ENCODE measurements at regions not wholly inside any gene's neighbourhood (a gene's known extent, or its start where the extent isn't known, plus 50 kb on each side); places are given as distances from the start of the nearest gene placed in this dataset.

GRCh38 chr11:20221566-20221965, 61.3 kb upstream of the DBX1 start:
- no TSS peak for BruUV-seq (replicated peaks)

GRCh38 chr11:20213790-20214189, 53.5 kb upstream of the DBX1 start:
- DNase-seq (no peak), ATAC-seq (no peak)
- no TSS peak for BruUV-seq (replicated peaks)
- H3K4me1 ChIP-seq (ENCODE audit: insufficient read depth, low read length), result no peaks in the 10 kb centered on the region
- ChIA-PET CTCF (no interaction called here), POLR2A (ENCODE audit: unreplicated experiment) (no interaction called here)
- H3K4me3 ChIP-seq (ENCODE audit: low read length), result no peak overlapping the region
- no peak overlapping the region for H3K9ac ChIP-seq (ENCODE audit: low read length)
- H3K36me3 ChIP-seq (ENCODE audit: low read depth, low read length), result no peaks in the 10 kb centered on the region
- TF ChIP-seq EZH2phosphoT487 (IDR thresholded peaks at IDR 0.05; ENCODE audit: borderline replicate concordance, low read length) (no peak), CTCF (conservative IDR thresholded peaks at IDR 0.05; ENCODE audit: low read depth, low read length) (no peak), EZH2 (IDR thresholded peaks at IDR 0.05; ENCODE audit: low read length, unreplicated experiment) (no peak)
- H3K79me2 ChIP-seq (ENCODE audit: low read length), result no peaks in the 10 kb centered on the region
- H3K27me3 ChIP-seq (ENCODE audit: low read length), result peaks cover 72% of the 10 kb centered on the region
- H3K4me2 ChIP-seq (ENCODE audit: low read length), result no peak overlapping the region
- no peak overlapping the region for H3K27ac ChIP-seq (ENCODE audit: low read length)
- no peaks in the 10 kb centered on the region for H3F3A ChIP-seq (ENCODE audit: low read length, unreplicated experiment)
- no peak overlapping the region for H2AFZ ChIP-seq (ENCODE audit: low read length)
- no peaks in the 10 kb centered on the region for H3K9me2 ChIP-seq (replicated peaks; ENCODE audit: low read length)
- no peaks in the 10 kb centered on the region for H3K9me3 ChIP-seq (ENCODE audit: low read length)
- intact Hi-C loops (cut with micrococcal nuclease), result no loop called here
- H4K20me1 ChIP-seq (ENCODE audit: low read length), result no peaks in the 10 kb centered on the region

More at GRCh38 chr11:20221566-20221965, 61.3 kb upstream of the DBX1 start:
- H3K4me2 ChIP-seq (ENCODE audit: low read length), result no peak overlapping the region
- H2AFZ ChIP-seq (ENCODE audit: low read length), result no peak overlapping the region
- H3K9me3 ChIP-seq (ENCODE audit: low read length), result no peaks in the 10 kb centered on the region
- intact Hi-C loops (cut with micrococcal nuclease), result no loop called here
- no peaks in the 10 kb centered on the region for H3K4me1 ChIP-seq (ENCODE audit: insufficient read depth, low read length)
- DNase-seq (no peak), ATAC-seq (no peak)
- ChIA-PET POLR2A (ENCODE audit: unreplicated experiment) (no interaction called here), CTCF (no interaction called here)
- H3K9ac ChIP-seq (ENCODE audit: low read length), result no peak overlapping the region
- H3K9me2 ChIP-seq (replicated peaks; ENCODE audit: low read length), result no peaks in the 10 kb centered on the region
- H3K79me2 ChIP-seq (ENCODE audit: low read length), result no peaks in the 10 kb centered on the region
- peaks cover 40% of the 10 kb centered on the region for H3K27me3 ChIP-seq (ENCODE audit: low read length)
- no peaks in the 10 kb centered on the region for H4K20me1 ChIP-seq (ENCODE audit: low read length)
- TF ChIP-seq EZH2phosphoT487 (IDR thresholded peaks at IDR 0.05; ENCODE audit: borderline replicate concordance, low read length) (no peak), CTCF (conservative IDR thresholded peaks at IDR 0.05; ENCODE audit: low read depth, low read length) (no peak), EZH2 (IDR thresholded peaks at IDR 0.05; ENCODE audit: low read length, unreplicated experiment) (no peak)
- H3K27ac ChIP-seq (ENCODE audit: low read length), result no peak overlapping the region
- no peak overlapping the region for H3K4me3 ChIP-seq (ENCODE audit: low read length)
- H3F3A ChIP-seq (ENCODE audit: low read length, unreplicated experiment), result no peaks in the 10 kb centered on the region
- H3K36me3 ChIP-seq (ENCODE audit: low read depth, low read length), result no peaks in the 10 kb centered on the region

- Histone ChIP-seq H3K4me2 (ENCODE audit: low read length) (no peak overlapping the region), H3K9ac (ENCODE audit: low read length) (no peak overlapping the region), H4K20me1 (ENCODE audit: low read length) (no peaks in the 10 kb centered on the region), H3K36me3 (ENCODE audit: low read depth, low read length) (no peaks in the 10 kb centered on the region), H3K27me3 (ENCODE audit: low read length) (peaks cover 79% of the 10 kb centered on the region), H3K27ac (ENCODE audit: low read length) (no peak overlapping the region), H2AFZ (ENCODE audit: low read length) (no peak overlapping the region), H3K9me3 (ENCODE audit: low read length) (no peaks in the 10 kb centered on the region), H3K4me1 (ENCODE audit: insufficient read depth, low read length) (no peaks in the 10 kb centered on the region), H3K79me2 (ENCODE audit: low read length) (no peaks in the 10 kb centered on the region), H3F3A (ENCODE audit: low read length, unreplicated experiment) (no peaks in the 10 kb centered on the region), H3K9me2 (replicated peaks; ENCODE audit: low read length) (no peaks in the 10 kb centered on the region), H3K4me3 (ENCODE audit: low read length) (no peak overlapping the region)
- BruUV-seq (replicated peaks), result no TSS peak
- CTCF ChIA-PET, result no interaction called here
- ATAC-seq (no peak), DNase-seq (no peak)
- POLR2A ChIA-PET (ENCODE audit: unreplicated experiment), result no interaction called here
- TF ChIP-seq CTCF (conservative IDR thresholded peaks at IDR 0.05; ENCODE audit: low read depth, low read length), result no peak
- intact Hi-C loops (cut with micrococcal nuclease), result no loop called here
Observed at GRCh38 chr11:20211691-20212090, 51.4 kb upstream of the DBX1 start.
